ENCODE measurements at regions not wholly inside any gene's neighbourhood (a gene's known extent, or its start where the extent isn't known, plus 50 kb on each side); places are given as distances from the start of the nearest gene placed in this dataset.

DNA sequence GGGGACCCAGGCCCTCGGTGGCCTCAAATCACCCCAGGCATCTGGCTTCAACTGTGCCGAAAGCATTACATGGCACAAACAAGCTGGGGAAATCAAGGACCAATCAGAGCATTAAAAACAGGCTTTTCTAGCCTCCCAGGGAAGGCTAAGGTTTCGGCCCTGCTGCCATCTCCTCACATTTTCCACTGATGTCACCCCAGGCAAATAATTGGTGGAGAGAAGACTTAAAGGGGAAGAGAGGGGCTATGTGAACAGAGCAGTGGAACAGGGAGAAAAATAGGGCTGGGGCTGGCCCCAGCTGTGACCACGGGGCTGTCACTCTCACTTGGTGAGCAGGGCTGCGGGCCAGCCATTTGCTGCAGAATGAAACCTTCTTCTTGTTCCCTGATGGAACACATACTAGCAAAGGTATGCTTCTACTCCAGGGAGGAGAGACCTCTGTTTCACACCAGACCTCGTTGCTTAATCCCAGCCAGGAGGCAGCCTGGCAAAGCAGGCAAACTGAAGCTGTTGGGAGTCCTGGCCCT lies 581.3 kb downstream of the SOX6 start:
- H3K27ac ChIP-seq: no peak overlapping the region
- POLR2A ChIA-PET (ENCODE audit: low non-redundant PET): no interaction called here
- CTCF ChIA-PET: no interaction called here
- TF ChIP-seq, protein P1, sequence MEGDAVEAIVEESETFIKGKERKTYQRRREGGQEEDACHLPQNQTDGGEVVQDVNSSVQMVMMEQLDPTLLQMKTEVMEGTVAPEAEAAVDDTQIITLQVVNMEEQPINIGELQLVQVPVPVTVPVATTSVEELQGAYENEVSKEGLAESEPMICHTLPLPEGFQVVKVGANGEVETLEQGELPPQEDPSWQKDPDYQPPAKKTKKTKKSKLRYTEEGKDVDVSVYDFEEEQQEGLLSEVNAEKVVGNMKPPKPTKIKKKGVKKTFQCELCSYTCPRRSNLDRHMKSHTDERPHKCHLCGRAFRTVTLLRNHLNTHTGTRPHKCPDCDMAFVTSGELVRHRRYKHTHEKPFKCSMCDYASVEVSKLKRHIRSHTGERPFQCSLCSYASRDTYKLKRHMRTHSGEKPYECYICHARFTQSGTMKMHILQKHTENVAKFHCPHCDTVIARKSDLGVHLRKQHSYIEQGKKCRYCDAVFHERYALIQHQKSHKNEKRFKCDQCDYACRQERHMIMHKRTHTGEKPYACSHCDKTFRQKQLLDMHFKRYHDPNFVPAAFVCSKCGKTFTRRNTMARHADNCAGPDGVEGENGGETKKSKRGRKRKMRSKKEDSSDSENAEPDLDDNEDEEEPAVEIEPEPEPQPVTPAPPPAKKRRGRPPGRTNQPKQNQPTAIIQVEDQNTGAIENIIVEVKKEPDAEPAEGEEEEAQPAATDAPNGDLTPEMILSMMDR (conservative IDR thresholded peaks at IDR 0.05; ENCODE audit: low read depth): no peak
- no peak for DNase-seq (ENCODE audit: low spot score)

DNA sequence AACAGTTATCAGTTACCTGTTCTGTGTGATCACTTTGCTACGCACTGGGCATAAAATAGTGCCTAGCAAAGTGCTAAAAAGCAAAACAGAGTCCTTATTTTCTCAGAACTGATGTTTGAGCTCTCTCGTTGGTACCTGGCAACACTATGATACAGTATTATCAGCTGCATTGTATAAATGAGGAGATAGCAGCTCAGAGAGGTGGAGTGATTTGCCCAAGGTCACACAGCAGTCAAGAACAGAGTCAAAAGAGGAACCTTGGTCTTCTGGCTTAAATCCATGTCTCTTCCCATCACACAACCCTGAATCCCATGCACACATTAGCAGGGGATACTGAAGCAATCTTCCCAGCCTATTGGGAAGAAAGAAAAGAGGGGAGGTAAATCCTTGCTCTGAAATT lies 580.5 kb downstream of the SOX6 start:
- no peak for DNase-seq (ENCODE audit: low spot score)
- no peak overlapping the region for H3K27ac ChIP-seq
- POLR2A ChIA-PET (ENCODE audit: low non-redundant PET): no interaction called here
- TF ChIP-seq, protein P1 (conservative IDR thresholded peaks at IDR 0.05; ENCODE audit: low read depth): no peak
- CTCF ChIA-PET: interaction anchor here (0.6 kb wide), 1 partner anchor 48 kb away, joined by 4 read pairs; no protein-coding TSS in a partner anchor

DNA sequence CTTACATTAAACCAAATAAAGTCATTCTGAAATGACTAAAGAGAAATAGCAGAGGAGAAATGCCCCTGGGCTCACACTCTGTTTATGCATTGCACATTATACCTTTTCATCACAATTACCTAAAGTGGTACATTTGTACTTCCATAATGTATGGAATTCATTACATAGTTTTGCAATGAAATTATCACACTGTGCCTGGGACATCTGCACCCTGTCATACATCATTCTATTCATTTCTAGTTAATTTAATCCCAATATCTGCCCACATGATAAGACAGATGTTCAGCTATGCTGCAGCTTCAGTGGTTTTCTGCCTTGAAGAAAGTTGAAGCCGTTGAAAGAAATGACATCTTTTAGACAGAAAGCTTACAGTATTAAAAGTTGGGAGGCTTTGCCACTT lies 580.0 kb downstream of the SOX6 start:
- TF ChIP-seq, protein P1 (conservative IDR thresholded peaks at IDR 0.05; ENCODE audit: low read depth): no peak
- no peak for DNase-seq (ENCODE audit: low spot score)
- ChIA-PET CTCF (interaction anchor here (0.6 kb wide), 1 partner anchor 49 kb away, joined by 4 read pairs; no protein-coding TSS in a partner anchor), POLR2A (ENCODE audit: low non-redundant PET) (no interaction called here)
- H3K27ac ChIP-seq: no peak overlapping the region

DNA sequence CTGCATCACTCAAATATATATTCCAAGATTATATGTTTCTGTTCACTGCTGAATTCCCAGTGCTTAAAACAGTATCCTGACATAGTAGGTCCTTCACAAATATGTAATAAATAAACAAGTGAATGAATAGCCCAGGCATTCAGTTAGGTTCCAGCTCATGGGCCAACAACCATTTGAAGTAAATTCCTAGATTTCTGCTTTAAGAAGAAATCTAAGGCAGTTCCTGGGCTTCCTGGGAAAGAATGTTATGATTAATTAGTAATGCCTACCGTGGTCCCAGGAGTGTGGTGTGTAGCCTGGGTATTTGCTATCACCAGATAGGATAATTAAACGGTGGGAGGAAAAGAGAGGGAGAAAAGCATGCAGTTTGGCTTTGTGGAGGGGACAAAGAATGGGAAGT lies 576.8 kb downstream of the SOX6 start:
- no peak overlapping the region for H3K27ac ChIP-seq
- POLR2A ChIA-PET (ENCODE audit: low non-redundant PET): no interaction called here
- no peak for DNase-seq (ENCODE audit: low spot score)
- CTCF ChIA-PET: interaction anchor here (1.0 kb wide), 1 partner anchor 73 kb away, joined by 3 read pairs; no protein-coding TSS in a partner anchor
- TF ChIP-seq, protein P1 (conservative IDR thresholded peaks at IDR 0.05; ENCODE audit: low read depth): no peak

DNA sequence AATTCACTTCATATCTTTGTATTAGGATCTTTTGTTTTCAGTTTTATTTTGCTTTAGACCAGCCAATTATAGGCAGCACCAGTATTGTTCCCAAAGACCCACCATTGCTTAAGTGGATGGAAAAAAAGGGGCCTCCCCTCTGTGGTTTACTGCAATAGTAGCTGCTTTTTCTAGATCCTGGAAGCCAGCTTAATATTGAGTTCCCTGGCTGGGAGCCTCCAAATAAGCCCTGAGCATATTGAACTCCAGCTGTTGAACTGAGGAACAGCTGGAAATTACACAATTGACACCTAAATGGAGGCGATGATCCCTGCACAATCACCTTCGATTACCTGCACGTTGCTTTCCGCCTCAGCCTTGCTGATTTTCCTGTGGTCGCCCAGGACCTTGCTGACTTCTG lies 576.0 kb downstream of the SOX6 start:
- ChIA-PET POLR2A (ENCODE audit: low non-redundant PET) (no interaction called here), CTCF (interaction anchor here (1.0 kb wide), 1 partner anchor 72 kb away, joined by 3 read pairs; no protein-coding TSS in a partner anchor)
- TF ChIP-seq, protein P1 (conservative IDR thresholded peaks at IDR 0.05; ENCODE audit: low read depth): no peak
- DNase-seq (ENCODE audit: low spot score): no peak
- no peak overlapping the region for H3K27ac ChIP-seq

DNA sequence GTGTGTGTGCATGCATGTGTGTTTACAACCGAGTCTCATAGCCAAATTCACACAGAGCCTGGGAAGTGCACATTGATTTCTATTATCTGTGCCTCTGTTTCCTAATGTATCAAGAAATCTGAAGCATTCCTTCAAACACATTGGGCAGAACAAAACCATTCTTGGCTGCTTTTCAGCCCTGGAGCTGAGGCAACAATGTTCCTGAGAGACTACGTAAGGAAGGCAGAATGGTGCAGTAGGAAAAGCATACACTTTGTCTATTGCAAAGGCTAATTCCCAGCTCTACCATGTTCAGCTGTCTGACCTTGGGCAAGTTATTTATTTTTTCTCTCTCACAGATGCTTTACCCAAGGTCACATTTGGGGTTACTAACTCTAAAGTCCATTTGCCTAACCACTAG lies 575.5 kb downstream of the SOX6 start:
- no peak for DNase-seq (ENCODE audit: low spot score)
- CTCF ChIA-PET: interaction anchor here (0.6 kb wide), 1 partner anchor 106 kb away, joined by 4 read pairs; no protein-coding TSS in a partner anchor
- POLR2A ChIA-PET (ENCODE audit: low non-redundant PET): no interaction called here
- no peak overlapping the region for H3K27ac ChIP-seq
- TF ChIP-seq, protein P1 (conservative IDR thresholded peaks at IDR 0.05; ENCODE audit: low read depth): no peak

All from RWPE1 (cell line).